ENCODE measurements at regions not wholly inside any gene's neighbourhood (a gene's known extent, or its start where the extent isn't known, plus 50 kb on each side); places are given as distances from the start of the nearest gene placed in this dataset.

DNA sequence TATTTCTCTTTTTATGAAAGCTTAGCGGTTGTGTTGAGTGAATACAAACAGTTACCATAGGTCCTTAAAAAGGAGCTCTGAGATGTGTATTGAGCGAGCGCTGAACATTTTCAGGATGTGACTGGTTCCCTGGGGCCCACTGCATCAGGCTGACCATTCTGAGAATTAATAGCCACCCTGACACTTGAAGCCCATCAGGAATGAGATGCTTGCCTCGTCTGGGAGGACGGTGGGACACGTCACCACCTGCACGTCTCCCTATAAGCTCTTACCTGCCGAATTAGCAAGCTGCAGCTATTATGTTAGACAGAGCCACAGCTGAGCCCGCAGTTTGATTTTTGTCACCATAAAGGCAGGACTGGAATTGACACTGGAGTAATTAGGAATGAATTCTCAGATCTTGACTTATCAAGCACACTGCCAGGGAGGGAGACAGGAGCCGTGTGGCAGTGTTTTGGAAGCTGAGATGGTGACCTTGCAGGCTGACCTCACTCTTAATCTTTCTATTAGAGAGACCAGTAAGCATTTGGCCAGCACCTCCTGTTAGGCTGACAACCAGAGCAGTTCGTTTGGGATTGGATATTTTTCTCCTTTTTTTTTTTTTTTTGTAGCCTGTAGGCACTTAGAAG lies 373.1 kb upstream of the WWC1 start:
- DNase-seq (ENCODE audit: extremely low read depth, low read depth) = no peak
- TF ChIP-seq, protein P1, sequence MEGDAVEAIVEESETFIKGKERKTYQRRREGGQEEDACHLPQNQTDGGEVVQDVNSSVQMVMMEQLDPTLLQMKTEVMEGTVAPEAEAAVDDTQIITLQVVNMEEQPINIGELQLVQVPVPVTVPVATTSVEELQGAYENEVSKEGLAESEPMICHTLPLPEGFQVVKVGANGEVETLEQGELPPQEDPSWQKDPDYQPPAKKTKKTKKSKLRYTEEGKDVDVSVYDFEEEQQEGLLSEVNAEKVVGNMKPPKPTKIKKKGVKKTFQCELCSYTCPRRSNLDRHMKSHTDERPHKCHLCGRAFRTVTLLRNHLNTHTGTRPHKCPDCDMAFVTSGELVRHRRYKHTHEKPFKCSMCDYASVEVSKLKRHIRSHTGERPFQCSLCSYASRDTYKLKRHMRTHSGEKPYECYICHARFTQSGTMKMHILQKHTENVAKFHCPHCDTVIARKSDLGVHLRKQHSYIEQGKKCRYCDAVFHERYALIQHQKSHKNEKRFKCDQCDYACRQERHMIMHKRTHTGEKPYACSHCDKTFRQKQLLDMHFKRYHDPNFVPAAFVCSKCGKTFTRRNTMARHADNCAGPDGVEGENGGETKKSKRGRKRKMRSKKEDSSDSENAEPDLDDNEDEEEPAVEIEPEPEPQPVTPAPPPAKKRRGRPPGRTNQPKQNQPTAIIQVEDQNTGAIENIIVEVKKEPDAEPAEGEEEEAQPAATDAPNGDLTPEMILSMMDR (IDR thresholded peaks at IDR 0.05; ENCODE audit: low read depth, low read length) = no peak

DNA sequence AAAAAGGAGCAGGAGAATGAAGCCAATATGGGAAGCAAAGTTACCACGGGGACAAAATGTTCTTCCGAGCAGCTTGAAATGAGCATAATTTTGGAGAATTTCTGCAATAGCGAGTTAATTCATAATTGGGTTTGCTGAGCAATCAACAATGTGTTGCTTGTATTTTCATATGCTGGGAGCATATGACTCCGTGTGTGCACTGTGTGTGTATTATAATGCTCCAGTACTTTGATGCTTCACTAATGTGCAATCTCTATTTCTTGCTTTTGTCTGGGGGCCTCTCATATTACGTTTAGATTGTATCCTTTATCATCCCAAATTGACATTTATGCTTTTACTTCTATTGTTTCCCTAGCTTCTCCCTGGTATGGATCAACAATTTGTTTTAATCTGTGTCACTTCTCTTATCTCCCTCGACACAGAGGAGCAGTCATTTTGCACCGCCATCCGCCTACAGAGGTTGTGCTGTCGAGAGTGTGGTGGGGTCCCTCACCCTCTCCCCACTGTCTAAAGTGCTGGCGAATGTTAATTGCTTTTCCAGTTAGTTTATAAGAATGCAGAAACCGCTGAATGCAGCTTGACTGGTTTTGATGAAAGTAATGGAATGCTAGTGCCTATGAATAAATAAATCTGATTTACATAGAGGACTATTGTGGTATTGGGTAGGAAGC lies 372.5 kb upstream of the WWC1 start:
- TF ChIP-seq, protein P1 (IDR thresholded peaks at IDR 0.05; ENCODE audit: low read depth, low read length) = no peak
- no peak for DNase-seq (ENCODE audit: extremely low read depth, low read depth)

DNA sequence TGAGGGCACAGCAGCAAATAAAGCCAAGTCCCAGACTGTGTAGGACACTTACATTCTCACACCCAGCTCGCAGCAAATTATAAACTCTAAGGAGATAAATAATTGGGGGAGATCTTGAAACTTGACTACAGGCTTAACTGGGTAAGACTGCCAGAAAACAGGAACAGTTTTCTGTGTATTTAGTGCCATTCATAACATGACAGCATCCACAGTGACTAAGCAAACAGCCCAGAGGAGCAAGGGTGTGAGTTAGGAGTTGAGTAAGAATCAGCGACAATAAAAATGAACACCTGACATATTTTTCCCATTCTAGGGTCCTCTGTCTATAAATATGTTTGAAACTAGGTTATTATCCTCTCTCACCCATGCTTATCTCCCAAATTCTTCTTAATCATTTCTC lies 370.9 kb upstream of the WWC1 start:
- TF ChIP-seq, protein P1 (IDR thresholded peaks at IDR 0.05; ENCODE audit: low read depth, low read length) = no peak
- no peak for DNase-seq (ENCODE audit: extremely low read depth, low read depth)

DNA sequence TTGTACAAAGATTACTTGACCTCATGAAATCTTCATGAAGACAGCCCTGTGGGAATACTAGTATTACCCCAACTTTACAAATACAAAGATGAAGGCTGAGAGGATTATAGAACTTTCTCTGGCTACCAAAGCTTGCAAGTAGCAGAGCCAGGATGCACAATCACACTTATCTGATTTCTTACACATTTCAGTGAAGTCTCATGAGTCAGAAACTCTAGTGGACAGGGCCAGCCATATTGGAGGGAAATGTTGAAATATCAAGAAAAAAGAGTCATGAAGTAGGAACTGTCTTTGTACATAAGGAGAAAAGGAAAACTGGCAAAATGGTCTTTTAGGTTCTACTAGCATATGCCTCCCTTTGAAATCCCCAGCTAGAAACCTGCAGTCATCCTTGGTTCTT lies 369.6 kb upstream of the WWC1 start:
- no peak for DNase-seq (ENCODE audit: extremely low read depth, low read depth)
- TF ChIP-seq, protein P1 (IDR thresholded peaks at IDR 0.05; ENCODE audit: low read depth, low read length) = no peak

DNA sequence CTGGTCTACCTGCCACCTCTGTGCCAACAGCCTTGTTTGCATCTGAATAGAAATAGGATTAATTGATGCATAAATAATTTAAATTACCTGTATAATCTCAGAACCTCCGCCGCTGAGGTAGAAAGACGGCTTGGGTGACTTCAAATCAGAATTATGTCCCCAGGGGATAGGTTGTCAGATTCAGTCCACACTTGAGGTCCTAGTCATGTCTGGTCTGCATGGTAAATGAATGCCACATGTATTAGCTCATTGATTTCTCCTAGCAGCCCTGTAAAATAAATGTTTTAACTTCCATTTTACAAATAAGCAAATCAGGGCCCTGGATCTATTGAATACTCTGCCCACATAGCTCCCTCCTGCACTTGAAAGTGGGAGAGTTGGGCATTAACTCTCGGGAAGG lies 368.0 kb upstream of the WWC1 start:
- TF ChIP-seq, protein P1 (IDR thresholded peaks at IDR 0.05; ENCODE audit: low read depth, low read length) = no peak
- no peak for DNase-seq (ENCODE audit: extremely low read depth, low read depth)

DNA sequence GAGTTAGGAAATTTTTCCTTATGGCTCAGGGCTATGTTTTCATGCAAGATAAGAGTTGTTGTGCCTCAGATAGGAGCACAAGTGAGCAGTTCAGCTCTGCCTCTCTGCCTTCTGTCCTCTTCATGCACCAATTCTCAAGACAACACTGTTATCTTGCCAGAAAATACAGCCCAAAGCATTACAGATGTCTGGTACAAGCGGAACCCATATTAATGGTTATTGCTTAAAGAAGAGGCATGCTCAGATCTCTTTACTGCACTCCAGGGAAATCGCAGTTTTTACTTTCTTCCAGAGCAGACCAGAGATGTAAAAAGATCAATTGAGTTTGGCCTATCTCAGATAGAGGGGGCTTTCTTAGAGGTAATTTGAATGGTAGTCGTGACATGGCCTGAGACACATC lies 361.6 kb upstream of the WWC1 start:
- TF ChIP-seq, protein P1 (IDR thresholded peaks at IDR 0.05; ENCODE audit: low read depth, low read length) = no peak
- DNase-seq (ENCODE audit: extremely low read depth, low read depth) = no peak

DNA sequence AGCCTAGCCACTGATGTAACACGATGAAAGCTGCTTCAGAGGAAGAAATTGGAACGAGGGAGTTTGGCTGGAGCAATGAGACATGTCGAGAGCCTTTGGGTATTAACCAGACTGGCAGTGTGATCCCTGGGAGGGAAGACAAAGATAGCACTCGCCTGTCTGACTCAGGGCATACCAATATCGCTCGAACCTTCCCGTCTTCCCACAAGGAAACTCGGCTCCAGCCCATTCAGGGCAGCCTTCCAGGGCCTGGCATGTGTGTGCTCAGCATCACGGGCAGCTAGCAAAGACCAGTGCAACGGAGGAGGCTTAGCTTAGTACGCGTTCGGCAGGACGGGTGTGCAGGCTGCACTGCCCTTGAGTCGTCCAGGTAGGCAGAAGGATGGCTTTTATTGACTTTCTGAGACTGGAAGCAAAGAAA lies 356.9 kb upstream of the WWC1 start:
- no peak for DNase-seq (ENCODE audit: extremely low read depth, low read depth)
- TF ChIP-seq, protein P1 (IDR thresholded peaks at IDR 0.05; ENCODE audit: low read depth, low read length) = no peak
